ENCODE measurements at regions not wholly inside any gene's neighbourhood (a gene's known extent, or its start where the extent isn't known, plus 50 kb on each side); places are given as distances from the start of the nearest gene placed in this dataset.

DNA sequence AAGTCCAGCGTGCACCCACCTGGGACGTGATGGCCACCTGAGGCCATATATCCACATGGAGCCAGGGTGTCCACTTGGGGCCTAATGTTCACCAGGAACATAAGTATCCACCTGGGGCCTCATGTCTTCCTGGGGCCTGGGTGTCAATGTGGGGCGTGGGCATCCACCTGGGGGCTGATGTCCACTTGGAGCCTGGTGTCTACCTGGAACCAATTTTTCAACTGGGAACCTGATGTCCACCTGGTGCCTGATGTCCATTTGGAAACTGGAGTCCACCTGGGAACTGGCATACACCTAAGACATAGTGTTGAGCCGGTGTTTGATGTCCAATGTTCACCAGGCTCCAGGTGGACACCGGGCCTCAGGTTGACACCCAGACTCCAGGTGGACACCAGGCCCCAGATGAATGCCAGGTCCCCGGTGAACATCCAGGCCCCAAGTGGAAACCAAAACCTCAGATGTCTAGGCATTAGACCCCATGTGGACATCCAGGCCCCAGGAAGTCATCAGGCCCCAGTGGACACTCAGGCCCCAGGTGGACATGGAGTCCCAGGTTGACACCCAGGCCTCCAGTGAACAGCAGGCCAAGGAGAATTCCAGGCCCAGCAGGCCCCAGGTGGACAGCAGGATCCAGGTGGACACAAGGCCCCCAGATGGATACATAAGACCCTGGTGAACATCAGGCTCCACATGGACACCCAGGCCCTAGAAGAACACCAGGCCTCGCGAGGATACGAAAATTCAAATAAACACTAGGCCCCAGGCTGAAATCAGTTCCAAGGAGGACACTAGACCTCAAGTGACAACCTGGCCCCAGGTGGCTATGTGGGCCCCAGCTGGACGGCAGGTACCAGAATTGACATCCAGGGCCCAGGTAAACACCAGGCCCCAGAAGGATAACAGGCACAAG is 56.0 kb upstream of the SEPTIN5 start:
- TF ChIP-seq TOX (CRISPR knock-in tag; IDR thresholded peaks at IDR 0.05; ENCODE audit: borderline replicate concordance) (no peak), RARB (CRISPR knock-in tag; IDR thresholded peaks at IDR 0.05) (no peak), BACH2 (CRISPR knock-in tag; IDR thresholded peaks at IDR 0.05; ENCODE audit: borderline replicate concordance) (no peak)
- no peak for ATAC-seq

- no peak for ATAC-seq
- TF ChIP-seq TCF4 (CRISPR knock-in tag; IDR thresholded peaks at IDR 0.05; ENCODE audit: borderline replicate concordance) = no peak
- no peak for TF ChIP-seq ISL1 (CRISPR knock-in tag; IDR thresholded peaks at IDR 0.05)
- no peak for TF ChIP-seq CSRNP3 (CRISPR knock-in tag; IDR thresholded peaks at IDR 0.05)
- TF ChIP-seq ESRRG (CRISPR knock-in tag; IDR thresholded peaks at IDR 0.05) = no peak
- no peak for TF ChIP-seq CSDC2 (CRISPR knock-in tag; IDR thresholded peaks at IDR 0.05)
- no peak for TF ChIP-seq ZNF8 (CRISPR knock-in tag; IDR thresholded peaks at IDR 0.05)
- TF ChIP-seq OSR1 (CRISPR knock-in tag; IDR thresholded peaks at IDR 0.05) = no peak
- TF ChIP-seq ZFP3 (CRISPR knock-in tag; IDR thresholded peaks at IDR 0.05) = no peak
- TF ChIP-seq, protein P1, sequence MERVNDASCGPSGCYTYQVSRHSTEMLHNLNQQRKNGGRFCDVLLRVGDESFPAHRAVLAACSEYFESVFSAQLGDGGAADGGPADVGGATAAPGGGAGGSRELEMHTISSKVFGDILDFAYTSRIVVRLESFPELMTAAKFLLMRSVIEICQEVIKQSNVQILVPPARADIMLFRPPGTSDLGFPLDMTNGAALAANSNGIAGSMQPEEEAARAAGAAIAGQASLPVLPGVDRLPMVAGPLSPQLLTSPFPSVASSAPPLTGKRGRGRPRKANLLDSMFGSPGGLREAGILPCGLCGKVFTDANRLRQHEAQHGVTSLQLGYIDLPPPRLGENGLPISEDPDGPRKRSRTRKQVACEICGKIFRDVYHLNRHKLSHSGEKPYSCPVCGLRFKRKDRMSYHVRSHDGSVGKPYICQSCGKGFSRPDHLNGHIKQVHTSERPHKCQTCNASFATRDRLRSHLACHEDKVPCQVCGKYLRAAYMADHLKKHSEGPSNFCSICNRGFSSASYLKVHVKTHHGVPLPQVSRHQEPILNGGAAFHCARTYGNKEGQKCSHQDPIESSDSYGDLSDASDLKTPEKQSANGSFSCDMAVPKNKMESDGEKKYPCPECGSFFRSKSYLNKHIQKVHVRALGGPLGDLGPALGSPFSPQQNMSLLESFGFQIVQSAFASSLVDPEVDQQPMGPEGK (CRISPR knock-in tag; IDR thresholded peaks at IDR 0.05; ENCODE audit: borderline replicate concordance) = no peak
- TF ChIP-seq ZFP30 (CRISPR knock-in tag; IDR thresholded peaks at IDR 0.05) = no peak
- TF ChIP-seq POU6F1 (CRISPR knock-in tag; IDR thresholded peaks at IDR 0.05; ENCODE audit: borderline replicate concordance, low read depth) = no peak
- no peak for TF ChIP-seq TOX (CRISPR knock-in tag; IDR thresholded peaks at IDR 0.05; ENCODE audit: borderline replicate concordance)
- TF ChIP-seq, protein P2, sequence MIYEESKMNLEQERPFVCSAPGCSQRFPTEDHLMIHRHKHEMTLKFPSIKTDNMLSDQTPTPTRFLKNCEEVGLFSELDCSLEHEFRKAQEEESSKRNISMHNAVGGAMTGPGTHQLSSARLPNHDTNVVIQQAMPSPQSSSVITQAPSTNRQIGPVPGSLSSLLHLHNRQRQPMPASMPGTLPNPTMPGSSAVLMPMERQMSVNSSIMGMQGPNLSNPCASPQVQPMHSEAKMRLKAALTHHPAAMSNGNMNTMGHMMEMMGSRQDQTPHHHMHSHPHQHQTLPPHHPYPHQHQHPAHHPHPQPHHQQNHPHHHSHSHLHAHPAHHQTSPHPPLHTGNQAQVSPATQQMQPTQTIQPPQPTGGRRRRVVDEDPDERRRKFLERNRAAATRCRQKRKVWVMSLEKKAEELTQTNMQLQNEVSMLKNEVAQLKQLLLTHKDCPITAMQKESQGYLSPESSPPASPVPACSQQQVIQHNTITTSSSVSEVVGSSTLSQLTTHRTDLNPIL (CRISPR knock-in tag; IDR thresholded peaks at IDR 0.05; ENCODE audit: low read depth) = no peak
- no peak for TF ChIP-seq ZC3H10 (CRISPR knock-in tag; IDR thresholded peaks at IDR 0.05)
- no peak for TF ChIP-seq SNAI2 (CRISPR knock-in tag; IDR thresholded peaks at IDR 0.05)
Measured at GRCh38 chr22:19658967-19659804, 55.1 kb upstream of the SEPTIN5 start.

- ATAC-seq = no peak
- TF ChIP-seq OSR1 (CRISPR knock-in tag; IDR thresholded peaks at IDR 0.05) = no peak
- no peak for TF ChIP-seq ZC3H10 (CRISPR knock-in tag; IDR thresholded peaks at IDR 0.05)
- TF ChIP-seq GLIS3 (CRISPR knock-in tag; IDR thresholded peaks at IDR 0.05) = no peak
- no peak for TF ChIP-seq PPARA (CRISPR knock-in tag; IDR thresholded peaks at IDR 0.05; ENCODE audit: borderline replicate concordance)
- TF ChIP-seq, protein P1 (CRISPR knock-in tag; IDR thresholded peaks at IDR 0.05; ENCODE audit: borderline replicate concordance) = no peak
- TF ChIP-seq SNAI2 (CRISPR knock-in tag; IDR thresholded peaks at IDR 0.05) = no peak
- no peak for TF ChIP-seq ISL1 (CRISPR knock-in tag; IDR thresholded peaks at IDR 0.05)
- no peak for TF ChIP-seq ARNTL (CRISPR knock-in tag; IDR thresholded peaks at IDR 0.05; ENCODE audit: borderline replicate concordance, low read depth)
- TF ChIP-seq BACH2 (CRISPR knock-in tag; IDR thresholded peaks at IDR 0.05; ENCODE audit: borderline replicate concordance) = no peak
- no peak for TF ChIP-seq TCF4 (CRISPR knock-in tag; IDR thresholded peaks at IDR 0.05; ENCODE audit: borderline replicate concordance)
- TF ChIP-seq ZNF70 (CRISPR knock-in tag; IDR thresholded peaks at IDR 0.05) = no peak
- TF ChIP-seq ZNF565 (CRISPR knock-in tag; conservative IDR thresholded peaks at IDR 0.05; ENCODE audit: low read depth) = no peak
- TF ChIP-seq, protein P3, sequence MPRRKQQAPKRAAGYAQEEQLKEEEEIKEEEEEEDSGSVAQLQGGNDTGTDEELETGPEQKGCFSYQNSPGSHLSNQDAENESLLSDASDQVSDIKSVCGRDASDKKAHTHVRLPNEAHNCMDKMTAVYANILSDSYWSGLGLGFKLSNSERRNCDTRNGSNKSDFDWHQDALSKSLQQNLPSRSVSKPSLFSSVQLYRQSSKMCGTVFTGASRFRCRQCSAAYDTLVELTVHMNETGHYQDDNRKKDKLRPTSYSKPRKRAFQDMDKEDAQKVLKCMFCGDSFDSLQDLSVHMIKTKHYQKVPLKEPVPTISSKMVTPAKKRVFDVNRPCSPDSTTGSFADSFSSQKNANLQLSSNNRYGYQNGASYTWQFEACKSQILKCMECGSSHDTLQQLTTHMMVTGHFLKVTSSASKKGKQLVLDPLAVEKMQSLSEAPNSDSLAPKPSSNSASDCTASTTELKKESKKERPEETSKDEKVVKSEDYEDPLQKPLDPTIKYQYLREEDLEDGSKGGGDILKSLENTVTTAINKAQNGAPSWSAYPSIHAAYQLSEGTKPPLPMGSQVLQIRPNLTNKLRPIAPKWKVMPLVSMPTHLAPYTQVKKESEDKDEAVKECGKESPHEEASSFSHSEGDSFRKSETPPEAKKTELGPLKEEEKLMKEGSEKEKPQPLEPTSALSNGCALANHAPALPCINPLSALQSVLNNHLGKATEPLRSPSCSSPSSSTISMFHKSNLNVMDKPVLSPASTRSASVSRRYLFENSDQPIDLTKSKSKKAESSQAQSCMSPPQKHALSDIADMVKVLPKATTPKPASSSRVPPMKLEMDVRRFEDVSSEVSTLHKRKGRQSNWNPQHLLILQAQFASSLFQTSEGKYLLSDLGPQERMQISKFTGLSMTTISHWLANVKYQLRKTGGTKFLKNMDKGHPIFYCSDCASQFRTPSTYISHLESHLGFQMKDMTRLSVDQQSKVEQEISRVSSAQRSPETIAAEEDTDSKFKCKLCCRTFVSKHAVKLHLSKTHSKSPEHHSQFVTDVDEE (CRISPR knock-in tag; IDR thresholded peaks at IDR 0.05) = no peak
- no peak for TF ChIP-seq ZFP30 (CRISPR knock-in tag; IDR thresholded peaks at IDR 0.05)
- no peak for TF ChIP-seq ZFP3 (CRISPR knock-in tag; IDR thresholded peaks at IDR 0.05)
Measured at GRCh38 chr22:19659805-19660345, 54.4 kb upstream of the SEPTIN5 start.

All from SK-N-SH treated with all-trans-retinoic acid at 6 μM for 48 hours (cell line).